ENCODE measurements at regions not wholly inside any gene's neighbourhood (a gene's known extent, or its start where the extent isn't known, plus 50 kb on each side); places are given as distances from the start of the nearest gene placed in this dataset.
A peak's percentile ranks its signal among the peaks of the same experiment; 100 is the strongest.
"Not testable (repeated sequence)": the region's sequence is repeated elsewhere in the genome, so short reads cannot be mapped to it uniquely, and the experiment has no call there.

DNA sequence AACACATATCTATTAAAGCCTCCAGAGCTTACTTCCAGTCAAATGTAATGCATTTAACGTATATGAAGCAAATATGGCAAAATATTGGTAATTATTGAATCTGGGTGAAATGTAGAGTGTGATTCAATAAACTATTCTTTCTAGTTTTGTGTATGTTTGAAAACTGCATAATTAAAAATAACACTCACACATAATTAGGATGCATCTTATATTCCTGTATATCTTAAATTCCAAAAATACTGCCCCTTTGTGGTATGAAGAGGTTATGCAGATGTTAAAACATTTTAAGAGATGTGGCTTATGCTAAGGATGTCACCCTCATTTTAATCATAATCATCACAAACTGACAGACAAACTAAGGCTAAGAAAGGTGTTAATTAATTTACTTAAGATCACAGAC lies 182.9 kb downstream of the COX18 start:
- H4K20me1 ChIP-seq (ENCODE audit: control insufficient read depth, insufficient read depth, insufficient read length) = no peaks in the 10 kb centered on the region
- no peak overlapping the region for H3K14ac ChIP-seq (ENCODE audit: insufficient read depth, low read length)
- Mint-ChIP-seq H3K27ac (peak overlapping the region in 1 of 3 experiments; percentile 3; a peak in 1 of 7 replicates), H3K4me3 (no peak overlapping the region; a peak in 1 of 5 replicates), H3K9me3 (peaks cover 19 to 26% of the 10 kb centered on the region in 2 experiments; a peak in 4 of 5 replicates), H3K4me1 (peaks cover 9 to 13% of the 10 kb centered on the region in 2 experiments), H3K27me3 (ENCODE audit: low read depth) (no peaks in the 10 kb centered on the region), H3K36me3 (ENCODE audit: insufficient read depth in 1 of 3, low read depth in 3 of 3) (peaks cover 0 to 6% (median 6%) of the 10 kb centered on the region in 3 experiments; a peak in 2 of 7 replicates)
- no peak for DNase-seq
- H2BK20ac ChIP-seq (ENCODE audit: low read depth, low read length, poor library complexity, severe bottlenecking) = no peak overlapping the region
- no peak overlapping the region for H2AFZ ChIP-seq (ENCODE audit: low read length)
- no peak overlapping the region for H2BK5ac ChIP-seq (ENCODE audit: insufficient read length, low read length)
- no peak overlapping the region for H3K23ac ChIP-seq (ENCODE audit: insufficient read length, low read depth, low read length)
- no peak overlapping the region for H3T11ph ChIP-seq (ENCODE audit: low read length)
- no peak overlapping the region for H2BK12ac ChIP-seq (ENCODE audit: insufficient read length, low read depth, low read length)
- no peaks in the 10 kb centered on the region for H3K27me3 ChIP-seq (ENCODE audit: insufficient read depth, low read length)
- H3K27ac ChIP-seq (ENCODE audit: insufficient read length, low read depth, low read length) = no peak overlapping the region
- H3K4me1 ChIP-seq (ENCODE audit: insufficient read depth, low read length) = peaks cover 6% of the 10 kb centered on the region
- no peak overlapping the region for H2AK5ac ChIP-seq (ENCODE audit: insufficient read length, low read length)
- no peak overlapping the region for H3K9ac ChIP-seq (ENCODE audit: extremely low read depth, insufficient read length, low read length)
- no peak overlapping the region for H2BK15ac ChIP-seq (ENCODE audit: low read depth, low read length)
- no peak overlapping the region for H4K8ac ChIP-seq (replicated peaks; ENCODE audit: insufficient read length, low read depth, low read length)
- no peaks in the 10 kb centered on the region for H3K9me3 ChIP-seq (ENCODE audit: control insufficient read depth, low read depth, low read length)
- H3K23me2 ChIP-seq (ENCODE audit: insufficient read length, low read depth, low read length, poor library complexity, severe bottlenecking) = no peaks in the 10 kb centered on the region
- H3K18ac ChIP-seq (ENCODE audit: insufficient read length, low read depth, low read length) = no peak overlapping the region
- TF ChIP-seq, protein P1, sequence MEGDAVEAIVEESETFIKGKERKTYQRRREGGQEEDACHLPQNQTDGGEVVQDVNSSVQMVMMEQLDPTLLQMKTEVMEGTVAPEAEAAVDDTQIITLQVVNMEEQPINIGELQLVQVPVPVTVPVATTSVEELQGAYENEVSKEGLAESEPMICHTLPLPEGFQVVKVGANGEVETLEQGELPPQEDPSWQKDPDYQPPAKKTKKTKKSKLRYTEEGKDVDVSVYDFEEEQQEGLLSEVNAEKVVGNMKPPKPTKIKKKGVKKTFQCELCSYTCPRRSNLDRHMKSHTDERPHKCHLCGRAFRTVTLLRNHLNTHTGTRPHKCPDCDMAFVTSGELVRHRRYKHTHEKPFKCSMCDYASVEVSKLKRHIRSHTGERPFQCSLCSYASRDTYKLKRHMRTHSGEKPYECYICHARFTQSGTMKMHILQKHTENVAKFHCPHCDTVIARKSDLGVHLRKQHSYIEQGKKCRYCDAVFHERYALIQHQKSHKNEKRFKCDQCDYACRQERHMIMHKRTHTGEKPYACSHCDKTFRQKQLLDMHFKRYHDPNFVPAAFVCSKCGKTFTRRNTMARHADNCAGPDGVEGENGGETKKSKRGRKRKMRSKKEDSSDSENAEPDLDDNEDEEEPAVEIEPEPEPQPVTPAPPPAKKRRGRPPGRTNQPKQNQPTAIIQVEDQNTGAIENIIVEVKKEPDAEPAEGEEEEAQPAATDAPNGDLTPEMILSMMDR (conservative IDR thresholded peaks at IDR 0.05) = peak; percentile 66
- WGBS (ENCODE audit: extremely low coverage, insufficient read length, low lambda C conversion rate) = no CpG with 5 or more reads among the region's 1 CpG
- H3K4ac ChIP-seq (ENCODE audit: low read depth, low read length) = no peak overlapping the region
- no peak overlapping the region for H4K91ac ChIP-seq (ENCODE audit: insufficient read length, low read depth, low read length)
- H3K79me2 ChIP-seq (ENCODE audit: insufficient read depth, low read length) = 0 out of 2 replicates have a peak, but pooled peaks cover 1% of the 10 kb centered on the region
- H4K5ac ChIP-seq (ENCODE audit: insufficient read length, low read depth, low read length) = no peak overlapping the region
- no peak overlapping the region for H3K56ac ChIP-seq (ENCODE audit: insufficient read length, low read depth, low read length)
- H3K4me2 ChIP-seq (ENCODE audit: insufficient read depth, insufficient read length, low read length) = no peak overlapping the region
- H3K79me1 ChIP-seq (ENCODE audit: insufficient read depth, low read depth, low read length, poor library complexity, severe bottlenecking) = no peaks in the 10 kb centered on the region
- H2BK120ac ChIP-seq (ENCODE audit: low read depth, low read length, poor library complexity, severe bottlenecking) = no peak overlapping the region

DNA sequence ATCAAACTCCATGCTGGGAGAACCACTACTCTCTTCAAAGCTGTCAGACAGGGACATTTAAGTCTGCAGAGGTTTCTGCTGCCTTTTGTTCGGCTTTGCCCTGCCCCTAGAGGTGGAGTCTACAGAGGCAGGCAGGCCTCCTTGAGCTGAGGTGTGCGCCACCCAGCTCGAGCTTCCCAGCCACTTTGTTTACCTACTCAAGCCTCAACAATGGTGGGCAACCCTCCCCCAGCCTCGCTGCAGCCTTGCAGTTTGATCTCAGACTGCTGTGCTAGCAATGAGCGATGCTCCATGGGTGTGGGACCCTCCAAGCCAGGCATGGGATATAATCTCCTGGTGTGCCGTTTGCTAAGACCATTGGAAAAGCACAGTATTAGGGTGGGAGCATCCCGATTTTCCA lies 185.3 kb downstream of the COX18 start:
- WGBS (ENCODE audit: extremely low coverage, insufficient read length, low lambda C conversion rate) = no CpG with 5 or more reads among the region's 7 CpGs

More for the DNA sequence above, 185.3 kb downstream of the COX18 start:
- H3K27me3 Mint-ChIP-seq (ENCODE audit: low read depth); H3K18ac ChIP-seq (ENCODE audit: insufficient read length, low read depth, low read length); H4K8ac ChIP-seq (replicated peaks; ENCODE audit: insufficient read length, low read depth, low read length); H3K4me3 Mint-ChIP-seq; H4K91ac ChIP-seq (ENCODE audit: insufficient read length, low read depth, low read length); H3K4me1 ChIP-seq (ENCODE audit: insufficient read depth, low read length); H3K27ac Mint-ChIP-seq; H2BK5ac ChIP-seq (ENCODE audit: insufficient read length, low read length); H2BK12ac ChIP-seq (ENCODE audit: insufficient read length, low read depth, low read length); H3K9me3 ChIP-seq (ENCODE audit: control insufficient read depth, low read depth, low read length); H3K27ac ChIP-seq (ENCODE audit: insufficient read length, low read depth, low read length); H3K14ac ChIP-seq (ENCODE audit: insufficient read depth, low read length); H3K79me1 ChIP-seq (ENCODE audit: insufficient read depth, low read depth, low read length, poor library complexity, severe bottlenecking); H3K56ac ChIP-seq (ENCODE audit: insufficient read length, low read depth, low read length); H3K36me3 Mint-ChIP-seq (ENCODE audit: insufficient read depth in 1 of 3, low read depth in 3 of 3); H2AFZ ChIP-seq (ENCODE audit: low read length); H3K9ac ChIP-seq (ENCODE audit: extremely low read depth, insufficient read length, low read length); DNase-seq; H2BK15ac ChIP-seq (ENCODE audit: low read depth, low read length); H4K20me1 ChIP-seq (ENCODE audit: control insufficient read depth, insufficient read depth, insufficient read length); H3K27me3 ChIP-seq (ENCODE audit: insufficient read depth, low read length); H2BK120ac ChIP-seq (ENCODE audit: low read depth, low read length, poor library complexity, severe bottlenecking); H4K5ac ChIP-seq (ENCODE audit: insufficient read length, low read depth, low read length); H2BK20ac ChIP-seq (ENCODE audit: low read depth, low read length, poor library complexity, severe bottlenecking); H3K23ac ChIP-seq (ENCODE audit: insufficient read length, low read depth, low read length); H3K23me2 ChIP-seq (ENCODE audit: insufficient read length, low read depth, low read length, poor library complexity, severe bottlenecking); H3T11ph ChIP-seq (ENCODE audit: low read length); H2AK5ac ChIP-seq (ENCODE audit: insufficient read length, low read length); H3K4ac ChIP-seq (ENCODE audit: low read depth, low read length); H3K79me2 ChIP-seq (ENCODE audit: insufficient read depth, low read length); H3K4me2 ChIP-seq (ENCODE audit: insufficient read depth, insufficient read length, low read length): not testable (repeated sequence)
- Mint-ChIP-seq H3K9me3 (peaks cover 26 to 31% of the 10 kb centered on the region in 2 experiments; a peak in 4 of 5 replicates), H3K4me1 (peaks cover 9 to 13% of the 10 kb centered on the region in 2 experiments)

Measured in H9 (cell line).